ENCODE measurements at regions not wholly inside any gene's neighbourhood (a gene's known extent, or its start where the extent isn't known, plus 50 kb on each side); places are given as distances from the start of the nearest gene placed in this dataset.
"Not testable (repeated sequence)": the region's sequence is repeated elsewhere in the genome, so short reads cannot be mapped to it uniquely, and the experiment has no call there.

DNA sequence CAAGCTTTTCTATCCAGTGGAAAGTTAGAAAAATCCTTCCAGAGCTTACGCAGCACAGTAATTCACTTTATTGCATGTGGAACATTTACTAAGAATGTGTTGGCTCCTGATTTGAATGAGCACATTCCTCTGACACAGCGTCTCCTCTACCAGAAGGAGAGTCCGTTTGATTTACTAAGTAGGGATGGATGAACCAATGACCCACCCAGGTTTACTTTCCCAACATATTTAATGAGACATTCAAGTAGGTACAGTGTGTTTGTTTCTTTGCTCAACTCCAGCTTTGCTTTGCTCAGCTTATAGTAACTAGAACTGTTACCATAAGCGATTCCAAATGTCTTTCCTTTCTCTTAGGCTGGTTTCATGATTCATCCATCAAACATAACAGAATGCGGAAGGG lies 161.7 kb downstream of the SMARCA1 start:
- DNase-seq (ENCODE audit: low read depth in 2 of 2) = no peak

DNA sequence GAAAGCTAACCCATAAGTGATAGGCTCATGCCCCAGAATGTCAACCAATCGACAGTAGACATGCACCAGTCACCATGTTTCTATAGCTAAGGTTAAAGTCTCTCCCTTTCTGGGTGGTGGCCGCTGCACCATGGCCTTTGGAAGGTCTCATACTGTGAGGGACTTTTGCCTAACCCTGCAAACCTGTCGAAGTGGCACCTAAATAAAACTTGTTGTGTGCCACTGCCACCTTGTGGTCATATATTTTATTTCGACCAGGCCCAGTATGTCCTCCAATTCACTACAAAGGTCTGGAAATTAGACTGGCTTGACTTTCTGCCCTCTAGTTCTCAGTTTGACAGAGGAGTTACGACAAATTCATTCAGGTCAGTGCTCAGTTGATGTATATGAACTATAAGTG lies 163.1 kb downstream of the SMARCA1 start:
- DNase-seq (ENCODE audit: low read depth in 2 of 2) = peak in 1 of 2 donors; percentile 1

DNA sequence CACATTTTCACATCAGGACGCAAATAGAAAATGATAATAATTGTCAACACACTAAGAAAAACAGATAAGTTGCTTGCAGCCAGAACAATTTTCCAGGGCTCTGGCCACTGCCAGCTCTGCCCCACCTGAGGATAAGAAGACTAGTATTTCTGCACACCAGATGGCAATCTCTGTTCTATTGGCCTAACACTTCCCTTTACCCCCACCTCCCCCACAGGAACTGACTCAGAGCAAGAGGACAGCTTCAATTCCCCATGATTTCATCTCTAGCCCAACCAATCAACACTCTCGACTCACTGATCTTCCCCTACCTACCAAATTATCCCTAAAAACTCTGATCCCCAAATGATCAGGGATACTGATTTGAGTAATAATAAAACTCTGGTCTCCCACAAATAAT lies 164.0 kb downstream of the SMARCA1 start:
- no peak for DNase-seq (ENCODE audit: low read depth in 2 of 2)

DNA sequence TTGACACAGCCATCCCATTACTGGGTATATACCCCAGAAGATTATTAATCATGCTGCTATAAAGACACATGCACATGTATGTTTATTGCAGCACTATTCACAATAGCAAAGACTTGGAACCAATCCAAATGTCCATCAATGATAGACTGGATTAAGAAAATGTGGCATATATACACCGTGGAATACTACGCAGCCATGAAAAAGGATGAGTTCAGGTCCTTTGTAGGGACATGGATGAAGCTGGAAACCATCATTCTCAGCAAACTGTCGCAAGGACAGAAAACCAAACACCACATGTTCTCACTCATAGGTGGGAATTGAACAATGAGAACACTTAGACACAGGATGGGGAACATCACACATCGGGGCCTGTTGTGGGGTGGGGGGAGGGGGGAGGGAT lies 165.9 kb downstream of the SMARCA1 start:
- not testable (repeated sequence) for DNase-seq (ENCODE audit: low read depth in 2 of 2)

DNA sequence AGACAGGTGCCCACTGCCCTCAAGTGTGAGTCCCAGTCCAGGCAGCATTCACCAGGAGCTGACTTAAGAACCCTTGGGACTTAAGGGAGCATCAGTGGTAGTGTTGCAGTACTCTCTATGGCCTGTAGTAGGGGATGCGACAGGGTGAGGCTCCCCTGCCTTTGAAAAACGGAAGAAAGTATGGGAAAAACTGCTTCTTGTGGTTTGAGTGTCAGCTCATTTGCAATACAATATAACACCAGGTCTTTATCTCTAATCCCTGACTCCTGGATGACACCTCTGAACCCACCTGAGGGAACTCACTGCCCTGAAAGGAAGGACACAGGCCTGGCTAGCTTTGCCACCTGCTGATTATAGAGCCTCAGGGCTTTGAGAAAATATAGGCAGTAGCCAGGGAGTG lies 176.0 kb downstream of the SMARCA1 start:
- no peak for DNase-seq (ENCODE audit: low read depth in 2 of 2)

DNA sequence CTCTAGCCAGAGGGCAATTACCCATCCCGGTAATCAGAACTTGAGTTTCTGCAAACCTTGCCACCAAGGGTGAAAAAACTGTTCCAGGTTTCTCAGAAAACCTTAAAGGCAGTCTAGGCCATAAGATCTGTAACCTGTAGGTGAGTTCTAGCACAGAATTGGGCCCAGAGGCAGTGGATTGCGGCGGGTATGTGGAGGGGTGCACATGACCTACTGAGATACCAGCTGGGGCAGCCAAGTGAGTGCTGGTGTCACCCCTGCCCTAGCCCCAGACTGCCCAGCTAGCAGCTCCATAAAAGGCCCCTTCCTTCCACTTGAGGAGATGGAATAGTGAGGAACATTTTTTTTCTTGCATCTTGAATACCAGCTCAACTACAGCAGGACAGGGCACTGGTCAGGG lies 176.7 kb downstream of the SMARCA1 start:
- no peak for DNase-seq (ENCODE audit: low read depth in 2 of 2)

DNA sequence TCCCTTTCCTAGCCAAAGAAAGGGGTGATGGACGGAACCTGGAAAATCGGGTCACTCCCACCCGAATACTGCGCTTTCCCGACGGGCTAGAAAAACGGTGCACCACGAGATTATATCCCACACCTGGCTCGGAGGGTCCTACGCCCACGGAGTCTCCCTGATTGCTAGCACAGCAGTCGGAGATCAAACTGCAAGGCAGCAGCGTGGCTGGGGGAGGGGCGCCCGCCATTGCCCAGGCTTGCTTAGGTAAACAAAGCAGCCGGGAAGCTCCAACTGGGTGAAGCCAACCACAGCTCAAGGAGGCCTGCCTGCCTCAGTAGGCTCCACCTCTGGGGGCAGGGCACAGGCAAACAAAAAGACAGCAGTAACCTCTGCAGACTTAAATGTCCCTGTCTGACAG lies 186.0 kb downstream of the SMARCA1 start:
- DNase-seq (ENCODE audit: low read depth in 2 of 2) = not testable (repeated sequence)

DNA sequence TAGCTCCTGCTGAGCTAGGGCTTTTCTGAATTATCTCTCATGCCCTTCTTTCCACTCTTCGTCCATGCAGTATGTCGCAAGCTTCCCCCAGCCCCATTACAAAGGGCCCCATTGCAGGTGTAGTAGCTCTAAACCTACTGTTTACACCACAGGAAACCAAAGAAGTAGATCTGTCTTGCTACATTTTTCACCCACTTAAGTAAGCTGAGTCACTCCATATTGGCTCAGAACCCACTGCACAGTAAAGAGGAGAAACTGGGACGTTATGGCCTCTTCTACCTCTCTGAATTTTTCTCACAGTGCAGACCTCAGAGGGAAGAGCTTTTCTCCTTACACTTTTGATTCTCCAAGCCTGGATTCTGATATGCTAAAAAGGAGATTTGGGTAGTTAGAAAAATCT lies 200.2 kb downstream of the SMARCA1 start:
- DNase-seq (ENCODE audit: low read depth in 2 of 2) = no peak

DNA sequence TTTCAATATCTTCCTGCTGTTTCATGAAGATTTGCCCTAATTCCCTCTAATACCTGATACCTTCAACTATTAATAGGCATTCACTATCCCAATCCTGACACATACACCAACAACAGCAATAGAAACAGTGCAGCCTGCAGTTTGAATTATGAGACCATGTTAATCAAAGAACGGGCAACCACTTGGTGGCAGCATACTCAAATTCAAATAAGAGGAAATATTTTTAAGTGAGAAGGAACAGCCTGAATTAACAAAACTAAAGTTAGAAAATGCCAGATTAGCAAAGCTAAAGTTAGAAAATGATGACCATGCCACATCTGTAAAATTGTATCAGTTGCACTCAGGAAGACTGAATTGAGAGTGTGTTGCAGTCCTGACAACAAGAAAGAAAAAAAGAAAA lies 204.9 kb downstream of the SMARCA1 start:
- DNase-seq (ENCODE audit: low read depth in 2 of 2) = no peak

DNA sequence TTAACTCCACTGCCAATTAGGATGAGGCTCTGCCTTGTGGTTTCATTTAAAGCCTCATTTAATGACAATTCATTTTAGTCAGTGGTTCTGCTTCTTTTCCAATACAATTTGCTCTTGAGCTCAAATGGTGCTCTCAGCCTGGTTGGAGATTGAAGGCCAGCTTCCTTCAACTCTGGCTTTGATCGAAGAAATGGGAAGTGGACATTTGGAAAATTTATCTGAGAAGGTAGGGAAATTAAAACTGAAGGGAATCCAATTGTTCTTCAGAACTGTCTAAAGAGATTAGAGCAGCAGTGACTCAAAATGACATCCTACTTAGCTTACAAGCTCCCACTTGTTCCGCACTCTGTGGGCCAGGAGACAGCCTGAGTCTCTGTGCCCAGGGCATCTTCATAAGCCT lies 206.8 kb downstream of the SMARCA1 start:
- no peak for DNase-seq (ENCODE audit: low read depth in 2 of 2)

DNA sequence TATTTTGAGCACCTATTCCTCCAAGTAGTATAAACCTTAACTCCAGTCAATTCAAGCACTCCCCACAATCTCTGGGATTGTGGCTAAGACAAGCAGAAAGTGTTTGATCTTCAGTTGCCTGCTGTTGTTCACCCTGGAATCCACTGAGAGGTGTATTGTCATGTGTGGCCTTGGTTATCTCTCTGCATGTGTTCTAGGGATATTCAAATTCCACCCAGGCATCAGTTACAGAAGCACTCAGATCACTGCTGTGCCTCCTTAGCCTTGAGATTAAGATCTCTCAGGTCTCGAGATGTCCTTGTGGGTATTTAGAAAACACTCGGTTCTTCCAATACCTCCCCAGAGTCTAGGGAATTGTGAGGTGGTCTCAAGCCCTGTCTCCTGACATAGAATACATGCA lies 213.3 kb downstream of the SMARCA1 start:
- no peak for DNase-seq (ENCODE audit: low read depth in 2 of 2)

DNA sequence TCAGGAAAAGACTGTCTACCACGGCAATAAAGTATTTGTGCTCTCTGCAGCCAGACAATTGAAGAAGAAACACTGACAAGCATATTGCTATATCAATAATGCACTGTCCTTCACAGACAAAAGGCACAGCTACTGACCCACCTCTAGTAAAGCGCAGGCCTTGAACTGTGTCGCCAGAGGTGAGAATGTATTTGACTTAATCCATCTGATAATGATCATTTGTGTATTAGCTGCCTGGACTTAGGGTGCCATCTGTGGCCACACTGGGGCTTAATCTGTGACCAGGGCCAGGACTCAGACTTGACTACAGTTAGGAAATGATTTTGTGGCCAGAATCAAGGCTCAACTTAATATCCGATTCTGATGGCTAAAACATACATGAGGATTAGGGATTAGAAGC lies 260.4 kb downstream of the SMARCA1 start:
- DNase-seq (ENCODE audit: low read depth in 2 of 2) = no peak

DNA sequence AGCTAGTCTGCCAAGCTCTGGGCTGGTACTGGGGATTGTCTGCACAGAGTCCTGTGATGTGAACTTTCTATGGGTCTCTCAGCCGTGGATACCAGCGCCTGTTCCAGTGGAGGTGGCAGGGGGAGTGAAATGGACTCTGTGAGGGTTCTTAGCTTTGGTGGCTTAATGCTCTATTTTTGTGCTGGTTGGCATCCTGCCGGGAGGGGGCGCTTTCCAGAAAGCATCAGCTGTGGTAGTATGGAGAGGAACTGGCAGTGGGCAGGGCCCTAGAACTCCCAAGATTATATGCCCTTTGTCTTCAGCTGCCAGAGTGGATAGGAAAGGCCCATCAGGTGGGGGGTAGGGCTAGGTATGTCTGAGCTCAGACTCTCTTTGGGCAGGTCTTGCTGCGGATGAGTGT lies 267.8 kb downstream of the SMARCA1 start:
- not testable (repeated sequence) for DNase-seq (ENCODE audit: low read depth in 2 of 2)

DNA sequence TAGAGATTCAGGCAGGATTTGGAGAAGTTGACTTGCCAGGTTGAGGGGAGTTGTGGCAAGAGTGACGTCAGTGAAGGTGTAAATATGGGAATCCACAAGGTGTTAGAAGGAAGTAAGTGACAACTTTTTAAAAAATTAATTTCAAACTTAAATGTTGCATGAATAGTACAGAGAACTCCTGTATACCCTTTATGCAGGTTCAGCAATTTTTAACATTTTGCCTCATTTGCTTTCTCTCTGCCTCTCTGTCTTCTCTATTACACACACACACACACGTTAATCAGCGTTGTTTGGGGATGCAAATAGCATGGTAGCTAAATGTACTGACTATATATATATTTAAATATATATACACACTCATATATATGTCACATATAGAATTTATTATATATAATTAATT lies 273.7 kb downstream of the SMARCA1 start:
- DNase-seq (ENCODE audit: low read depth in 2 of 2) = no peak

DNA sequence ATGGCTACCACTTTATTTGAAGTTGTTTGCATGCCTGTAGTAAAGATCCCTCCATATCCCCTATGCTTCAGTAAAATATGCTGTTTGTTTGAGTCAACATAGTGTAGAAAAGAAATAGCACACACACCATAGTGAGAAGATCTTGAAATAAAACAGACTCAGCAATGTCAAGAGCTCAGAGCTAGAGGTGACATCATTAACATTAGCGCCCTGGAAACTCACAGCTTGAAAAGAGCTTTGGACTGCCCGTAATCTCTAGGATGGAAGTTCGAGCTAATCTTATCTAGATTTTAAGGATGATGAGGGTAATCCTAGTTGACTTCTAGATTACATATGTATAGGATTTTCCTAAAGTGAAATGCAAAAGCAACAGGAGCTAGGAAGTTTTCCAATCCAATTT lies 275.6 kb downstream of the SMARCA1 start:
- no peak for DNase-seq (ENCODE audit: low read depth in 2 of 2)

DNA sequence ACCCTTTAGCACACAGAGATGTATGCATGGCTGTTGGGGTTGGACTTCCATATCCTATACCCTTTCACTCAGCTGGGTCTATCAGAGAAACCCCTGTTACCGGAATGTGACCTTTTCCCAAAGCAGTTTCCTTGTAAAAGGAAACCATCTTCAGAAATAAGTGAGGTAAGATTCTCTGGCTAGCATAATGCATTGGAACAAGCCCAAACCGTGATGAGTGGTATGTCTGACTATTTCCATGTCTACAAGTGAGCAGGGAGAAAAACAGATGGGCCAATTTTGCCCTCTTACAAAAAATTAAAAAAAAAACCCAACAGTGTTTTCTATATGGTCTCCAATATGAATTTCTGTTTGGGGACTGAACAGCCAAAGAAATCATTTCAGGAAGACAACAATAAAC lies 283.9 kb downstream of the SMARCA1 start:
- DNase-seq (ENCODE audit: low read depth in 2 of 2) = no peak

DNA sequence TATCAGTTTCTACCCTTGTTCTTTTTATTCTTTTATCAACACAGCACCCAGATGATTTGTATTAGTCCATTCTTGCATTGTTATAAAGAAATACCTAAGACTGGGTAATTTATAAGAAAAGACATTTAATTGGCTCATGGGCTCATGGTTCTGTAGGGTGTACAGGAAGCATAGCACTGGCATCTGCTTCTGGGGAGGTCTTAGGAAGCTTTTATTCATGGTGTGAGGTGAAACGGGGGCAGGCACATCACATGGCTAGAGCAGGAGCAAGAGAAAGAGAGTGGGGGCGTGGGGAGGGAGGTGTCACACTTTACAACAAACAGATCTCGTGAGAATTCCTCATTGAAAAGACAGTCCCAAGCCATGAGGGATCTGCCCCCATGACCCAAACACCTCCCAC lies 285.3 kb downstream of the SMARCA1 start:
- DNase-seq (ENCODE audit: low read depth in 2 of 2) = no peak

DNA sequence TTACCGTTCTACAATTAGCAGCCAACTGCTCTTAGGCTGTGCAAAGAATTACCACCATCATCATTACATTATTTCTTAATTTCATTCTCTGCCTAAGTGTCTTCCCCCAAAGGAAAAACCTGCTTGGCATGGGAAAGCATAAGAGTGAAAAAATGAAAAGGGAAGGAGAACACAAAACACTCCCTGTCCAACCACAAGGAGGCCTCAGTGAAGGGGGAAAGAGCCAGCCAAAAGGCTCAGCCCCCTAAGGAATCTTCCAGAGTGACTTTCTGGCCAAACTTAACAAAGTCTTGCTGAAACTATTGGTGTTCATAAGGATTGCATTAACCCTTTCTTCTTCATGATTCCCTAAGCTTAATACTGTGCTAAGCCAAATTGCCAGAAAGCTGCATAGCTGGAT lies 287.4 kb downstream of the SMARCA1 start:
- no peak for DNase-seq (ENCODE audit: low read depth in 2 of 2)

DNA sequence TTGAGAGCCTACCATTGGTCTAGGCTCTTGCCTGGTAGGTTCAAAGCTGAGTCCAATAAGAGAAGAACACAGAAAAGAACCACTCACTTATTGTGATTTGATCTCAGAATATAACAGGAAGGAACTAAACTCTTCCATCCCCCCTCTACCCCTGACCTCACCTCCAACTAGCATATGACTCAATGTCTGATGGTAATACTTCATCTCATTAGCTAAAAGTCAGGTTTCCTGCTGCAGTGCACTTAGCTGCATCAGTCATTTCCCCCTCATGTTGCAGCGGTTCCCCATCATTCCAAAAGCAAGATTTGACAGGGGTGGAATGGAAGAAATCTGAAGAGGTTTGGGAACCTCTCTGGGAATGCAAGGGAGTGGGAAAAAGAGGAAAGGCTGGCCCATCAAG lies 289.5 kb downstream of the SMARCA1 start:
- no peak for DNase-seq (ENCODE audit: low read depth in 2 of 2)

DNA sequence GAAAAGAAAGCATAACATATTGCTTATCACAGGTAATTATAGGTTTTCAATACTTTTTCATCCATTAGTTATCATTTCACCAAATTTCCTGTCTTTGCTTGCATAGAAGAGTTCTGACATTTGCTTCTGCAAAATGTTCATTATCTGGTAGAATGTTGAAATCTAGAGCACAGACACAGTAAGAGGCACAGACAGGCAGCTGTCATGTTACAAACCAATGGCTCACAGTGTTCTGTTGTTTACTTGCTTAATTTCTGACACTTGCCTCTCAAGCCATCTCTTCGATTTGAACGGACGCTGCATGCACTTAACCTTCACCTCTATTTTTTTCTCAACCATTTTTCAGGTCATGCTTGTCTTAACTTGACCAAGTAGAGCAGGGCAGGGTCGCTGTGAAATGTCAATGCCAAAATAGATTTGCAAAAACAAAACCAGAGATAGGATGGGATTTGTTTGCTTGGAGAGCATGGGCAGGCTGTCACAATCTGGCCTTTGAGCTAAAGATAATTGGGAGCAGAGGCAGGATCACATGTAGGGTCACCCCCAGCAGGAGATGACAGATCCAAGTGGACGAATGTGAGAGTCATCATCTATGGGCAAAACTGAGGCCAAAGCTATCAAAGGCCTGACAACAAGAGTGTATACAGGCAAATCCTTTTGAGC lies 292.3 kb downstream of the SMARCA1 start:
- DNase-seq (ENCODE audit: low read depth in 2 of 2) = no peak

DNA sequence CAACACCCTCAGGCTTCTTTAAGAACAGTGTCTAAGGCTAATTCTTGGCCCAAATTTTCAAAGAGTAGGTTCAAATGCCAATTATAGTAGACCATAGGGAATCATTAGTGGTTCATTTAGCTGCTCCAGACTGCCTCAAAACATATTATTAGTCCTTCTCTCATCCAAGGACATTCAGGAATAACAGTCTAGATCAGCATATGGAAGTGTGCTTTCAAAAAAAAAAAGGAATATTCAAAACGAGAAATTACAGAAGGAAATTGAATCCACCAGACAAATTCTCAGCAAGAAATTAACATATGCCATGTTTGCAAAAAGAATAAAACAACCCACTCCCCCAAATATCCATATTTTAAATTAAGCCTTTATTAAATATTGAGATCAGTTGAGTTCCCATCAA lies 293.1 kb downstream of the SMARCA1 start:
- no peak for DNase-seq (ENCODE audit: low read depth in 2 of 2)

DNA sequence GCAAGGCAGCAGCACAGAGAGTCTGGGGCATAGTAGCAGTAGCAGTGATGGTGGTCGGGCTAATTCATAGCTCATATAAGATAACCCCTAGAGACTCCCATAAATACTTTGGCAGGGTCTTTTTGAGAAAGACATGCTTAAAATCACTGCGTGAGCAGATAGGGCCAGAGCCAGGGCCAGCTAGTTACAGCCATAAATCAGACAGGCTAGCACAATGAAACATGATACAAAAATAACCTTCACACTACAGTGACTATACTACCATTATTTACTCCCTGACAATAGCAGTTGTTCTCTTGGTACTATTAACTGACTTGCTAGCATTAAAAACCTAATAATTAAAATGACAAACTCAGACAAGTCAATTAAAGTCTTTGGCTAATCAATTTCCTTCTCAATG lies 295.9 kb downstream of the SMARCA1 start:
- DNase-seq (ENCODE audit: low read depth in 2 of 2) = no peak

DNA sequence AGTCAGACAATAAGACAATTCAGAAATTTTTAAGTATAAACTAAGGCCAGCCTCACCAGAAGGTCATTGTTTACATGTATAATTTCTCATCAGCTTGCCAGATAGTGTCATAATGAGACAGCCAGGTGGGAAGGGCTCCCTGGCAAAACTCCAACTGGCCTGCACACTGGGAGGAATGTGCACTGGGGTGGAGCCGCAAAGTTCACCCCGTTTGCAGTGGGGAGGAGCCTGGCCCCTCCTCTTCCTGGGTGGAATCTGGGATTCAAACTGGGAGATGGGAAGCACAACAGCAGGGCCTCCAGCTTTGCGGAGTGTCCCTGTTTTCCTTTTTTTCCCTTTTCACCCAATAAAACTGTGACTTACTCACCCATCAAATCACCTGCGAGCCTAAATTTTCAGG lies 329.9 kb downstream of the SMARCA1 start:
- no peak for DNase-seq (ENCODE audit: low read depth in 2 of 2)

DNA sequence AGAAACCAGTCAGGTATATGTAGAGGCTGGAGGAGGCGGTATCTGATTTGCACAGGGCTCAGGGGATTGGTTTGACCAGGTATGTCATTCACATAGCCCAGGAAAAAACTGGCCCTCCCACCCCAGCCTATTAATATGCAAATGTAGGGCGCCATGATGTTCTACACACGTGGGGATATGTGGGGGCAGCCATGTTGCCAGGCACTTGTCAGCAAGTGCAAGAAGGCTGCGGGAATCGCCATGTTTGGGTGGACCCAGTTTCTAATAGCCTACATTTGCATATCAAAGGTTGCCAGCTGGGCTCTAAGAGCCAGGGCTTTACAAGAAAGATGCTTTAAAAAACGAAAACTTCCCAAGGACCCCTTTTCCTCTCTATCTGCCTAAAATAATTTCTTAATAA lies 335.1 kb downstream of the SMARCA1 start:
- no peak for DNase-seq (ENCODE audit: low read depth in 2 of 2)

DNA sequence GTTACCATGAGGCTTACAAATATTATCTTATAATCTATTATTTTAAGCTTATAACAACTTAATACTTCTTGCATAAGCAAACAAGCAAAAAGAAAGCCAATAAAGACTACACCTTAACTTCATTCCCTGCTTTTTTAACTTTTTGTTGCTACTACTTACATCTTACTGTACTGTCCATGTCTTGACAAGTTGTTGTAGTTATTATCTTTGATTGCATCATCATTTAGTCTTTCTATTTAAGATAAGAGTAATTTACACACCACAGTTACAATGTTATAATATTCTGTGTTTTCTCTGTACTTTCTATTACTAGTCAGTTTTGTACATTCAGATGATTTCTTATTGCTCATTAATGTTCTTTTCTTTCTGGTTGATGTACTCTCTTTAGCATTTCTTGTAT lies 346.6 kb downstream of the SMARCA1 start:
- DNase-seq (ENCODE audit: low read depth in 2 of 2) = no peak
